OCI-LY1 (cell line): ENCODE measurements at regions not wholly inside any gene's neighbourhood (a gene's known extent, or its start where the extent isn't known, plus 50 kb on each side); places are given as distances from the start of the nearest gene placed in this dataset.

ENCODE experiments used
- H2AFZ ChIP-seq: fragments of 200-600 bp; sonication (generic), shearing (Covaris generic); 2 replicates; pipeline ENCODE4 v1.6.0; 2014; ENCODE audit warnings: antibody characterized with exemption, mild to moderate bottlenecking, low read length
- H3F3A ChIP-seq: fragments of 200-600 bp; sonication (generic), shearing (Covaris generic); 2 replicates; pipeline ENCODE4 v1.6.0; 2014; ENCODE audit warnings: mild to moderate bottlenecking, antibody characterized with exemption, low read length, moderate library complexity; ENCODE audit not compliant: insufficient read depth
- H3K27ac ChIP-seq: fragments of 200-600 bp; sonication (generic); 2 replicates; pipeline ENCODE4 v1.5.1; 2014; ENCODE audit warnings: low read length, mixed run types, mild to moderate bottlenecking, low read depth; ENCODE audit not compliant: poor library complexity, severe bottlenecking
- H3K27me3 ChIP-seq: fragments of 200-600 bp; sonication (generic); 2 replicates; pipeline ENCODE4 v1.6.0; 2014; ENCODE audit warnings: antibody characterized with exemption, mild to moderate bottlenecking, low read length, moderate library complexity; ENCODE audit not compliant: insufficient read depth
- H3K36me3 ChIP-seq: fragments of 200-600 bp; sonication (generic); 2 replicates; pipeline ENCODE4 v1.6.1; 2014; ENCODE audit warnings: mild to moderate bottlenecking, antibody characterized with exemption, low read length, moderate library complexity, mixed read lengths; ENCODE audit not compliant: insufficient read depth
- H3K4me1 ChIP-seq: fragments of 200-600 bp; sonication (generic); 2 replicates; pipeline ENCODE4 v1.5.1; 2014; ENCODE audit warnings: mild to moderate bottlenecking, low read length, moderate library complexity; ENCODE audit not compliant: insufficient read depth, severe bottlenecking
- H3K4me2 ChIP-seq: fragments of 200-600 bp; sonication (generic), shearing (Covaris generic); 2 replicates; pipeline ENCODE4 v1.6.1; 2014; ENCODE audit warnings: low read length
- H3K4me3 ChIP-seq: fragments of 200-600 bp; sonication (generic); 2 replicates; pipeline ENCODE4 v1.5.1; 2014; ENCODE audit warnings: low read length, low read depth, mild to moderate bottlenecking, mixed read lengths; ENCODE audit not compliant: poor library complexity, severe bottlenecking
- H3K79me2 ChIP-seq: fragments of 200-600 bp; shearing (Covaris generic); 2 replicates; pipeline ENCODE4 v1.6.1; 2016; ENCODE audit warnings: mixed run types, low read length, mixed read lengths; ENCODE audit not compliant: insufficient read depth
- H3K9ac ChIP-seq: fragments of 200-600 bp; sonication (generic), shearing (Covaris generic); 2 replicates; pipeline ENCODE4 v1.6.1; 2014; ENCODE audit warnings: mild to moderate bottlenecking, low read length, mixed read lengths
- H3K9me2 ChIP-seq: fragments of 200-600 bp; sonication (generic), shearing (Covaris generic); 2 replicates; pipeline ENCODE4 v1.6.1; 2014; ENCODE audit warnings: low read depth, mild to moderate bottlenecking, low read length, mixed read lengths
- H3K9me3 ChIP-seq: fragments of 200-600 bp; shearing (Covaris generic); 2 replicates; pipeline ENCODE4 v1.6.1; 2014; ENCODE audit warnings: low read length, mixed read lengths
- H4K20me1 ChIP-seq: fragments of 200-600 bp; sonication (generic), shearing (Covaris generic); 2 replicates; pipeline ENCODE4 v1.6.0; 2016; ENCODE audit warnings: mild to moderate bottlenecking, low read length; ENCODE audit not compliant: insufficient read depth
- EZH2 ChIP-seq: fragments of 200-600 bp; sonication (generic), shearing (Covaris generic); IDR thresholded peaks from 2 replicates; pipeline ENCODE4 v1.8.0; 2017; ENCODE audit warnings: borderline replicate concordance, mixed run types, mild to moderate bottlenecking, antibody characterized with exemption, low read length, moderate library complexity, mixed read lengths
- TF ChIP-seq, protein P1 (sequence below): fragments of 200-600 bp; sonication (generic), shearing (Covaris generic); IDR thresholded peaks from 2 replicates; pipeline ENCODE4 v1.5.1; 2017; ENCODE audit warnings: mild to moderate bottlenecking, antibody characterized with exemption, low read length, moderate library complexity, mixed read lengths

- no peak overlapping the region for H3K4me3 ChIP-seq
- no peak overlapping the region for H2AFZ ChIP-seq
- no peak overlapping the region for H3K4me2 ChIP-seq
- H4K20me1 ChIP-seq = no peaks in the 10 kb centered on the region
- no peaks in the 10 kb centered on the region for H3K36me3 ChIP-seq
- H3K9ac ChIP-seq = no peak overlapping the region
- no peak for TF ChIP-seq EZH2
- TF ChIP-seq, protein P1, sequence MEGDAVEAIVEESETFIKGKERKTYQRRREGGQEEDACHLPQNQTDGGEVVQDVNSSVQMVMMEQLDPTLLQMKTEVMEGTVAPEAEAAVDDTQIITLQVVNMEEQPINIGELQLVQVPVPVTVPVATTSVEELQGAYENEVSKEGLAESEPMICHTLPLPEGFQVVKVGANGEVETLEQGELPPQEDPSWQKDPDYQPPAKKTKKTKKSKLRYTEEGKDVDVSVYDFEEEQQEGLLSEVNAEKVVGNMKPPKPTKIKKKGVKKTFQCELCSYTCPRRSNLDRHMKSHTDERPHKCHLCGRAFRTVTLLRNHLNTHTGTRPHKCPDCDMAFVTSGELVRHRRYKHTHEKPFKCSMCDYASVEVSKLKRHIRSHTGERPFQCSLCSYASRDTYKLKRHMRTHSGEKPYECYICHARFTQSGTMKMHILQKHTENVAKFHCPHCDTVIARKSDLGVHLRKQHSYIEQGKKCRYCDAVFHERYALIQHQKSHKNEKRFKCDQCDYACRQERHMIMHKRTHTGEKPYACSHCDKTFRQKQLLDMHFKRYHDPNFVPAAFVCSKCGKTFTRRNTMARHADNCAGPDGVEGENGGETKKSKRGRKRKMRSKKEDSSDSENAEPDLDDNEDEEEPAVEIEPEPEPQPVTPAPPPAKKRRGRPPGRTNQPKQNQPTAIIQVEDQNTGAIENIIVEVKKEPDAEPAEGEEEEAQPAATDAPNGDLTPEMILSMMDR = no peak
- no peaks in the 10 kb centered on the region for H3K9me3 ChIP-seq
- H3K27me3 ChIP-seq = no peaks in the 10 kb centered on the region
- no peak overlapping the region for H3K27ac ChIP-seq
- H3K9me2 ChIP-seq = 0 out of 2 replicates have a peak, but pooled peaks cover 6% of the 10 kb centered on the region
- H3K79me2 ChIP-seq = no peaks in the 10 kb centered on the region
- no peaks in the 10 kb centered on the region for H3F3A ChIP-seq
- no peaks in the 10 kb centered on the region for H3K4me1 ChIP-seq
These were observed 108.0 kb upstream of the LSM8 start for GRCh38 chr7:118075936-118076335.

- H3K4me1 ChIP-seq = no peaks in the 10 kb centered on the region
- H3K9ac ChIP-seq = no peak overlapping the region
- no peak overlapping the region for H2AFZ ChIP-seq
- no peaks in the 10 kb centered on the region for H4K20me1 ChIP-seq
- no peaks in the 10 kb centered on the region for H3K36me3 ChIP-seq
- no peaks in the 10 kb centered on the region for H3K9me3 ChIP-seq
- H3K79me2 ChIP-seq = no peaks in the 10 kb centered on the region
- no peak overlapping the region for H3K4me2 ChIP-seq
- H3K27me3 ChIP-seq = no peaks in the 10 kb centered on the region
- TF ChIP-seq EZH2 = no peak
- TF ChIP-seq, protein P1 = no peak
- H3K4me3 ChIP-seq = no peak overlapping the region
- H3K9me2 ChIP-seq = 0 out of 2 replicates have a peak, but pooled peaks cover 6% of the 10 kb centered on the region
- H3F3A ChIP-seq = no peaks in the 10 kb centered on the region
- H3K27ac ChIP-seq = no peak overlapping the region
These were observed 107.4 kb upstream of the LSM8 start for GRCh38 chr7:118076564-118076963.

GRCh38 chr7:118078015-118078414 is 105.9 kb upstream of the LSM8 start:
- H3K27me3 ChIP-seq = no peaks in the 10 kb centered on the region
- no peak overlapping the region for H3K27ac ChIP-seq
- no peaks in the 10 kb centered on the region for H3K79me2 ChIP-seq
- no peak overlapping the region for H2AFZ ChIP-seq
- H3K4me2 ChIP-seq = no peak overlapping the region
- no peaks in the 10 kb centered on the region for H3F3A ChIP-seq
- no peak overlapping the region for H3K9ac ChIP-seq
- no peak overlapping the region for H3K4me3 ChIP-seq
- no peaks in the 10 kb centered on the region for H3K9me3 ChIP-seq
- TF ChIP-seq EZH2 = no peak
- TF ChIP-seq, protein P1 = no peak
- H3K9me2 ChIP-seq = 0 out of 2 replicates have a peak, but pooled peaks cover 6% of the 10 kb centered on the region
- no peaks in the 10 kb centered on the region for H3K36me3 ChIP-seq
- H3K4me1 ChIP-seq = no peaks in the 10 kb centered on the region
- no peaks in the 10 kb centered on the region for H4K20me1 ChIP-seq
